ENCODE measurements at regions not wholly inside any gene's neighbourhood (a gene's known extent, or its start where the extent isn't known, plus 50 kb on each side); places are given as distances from the start of the nearest gene placed in this dataset.

DNA sequence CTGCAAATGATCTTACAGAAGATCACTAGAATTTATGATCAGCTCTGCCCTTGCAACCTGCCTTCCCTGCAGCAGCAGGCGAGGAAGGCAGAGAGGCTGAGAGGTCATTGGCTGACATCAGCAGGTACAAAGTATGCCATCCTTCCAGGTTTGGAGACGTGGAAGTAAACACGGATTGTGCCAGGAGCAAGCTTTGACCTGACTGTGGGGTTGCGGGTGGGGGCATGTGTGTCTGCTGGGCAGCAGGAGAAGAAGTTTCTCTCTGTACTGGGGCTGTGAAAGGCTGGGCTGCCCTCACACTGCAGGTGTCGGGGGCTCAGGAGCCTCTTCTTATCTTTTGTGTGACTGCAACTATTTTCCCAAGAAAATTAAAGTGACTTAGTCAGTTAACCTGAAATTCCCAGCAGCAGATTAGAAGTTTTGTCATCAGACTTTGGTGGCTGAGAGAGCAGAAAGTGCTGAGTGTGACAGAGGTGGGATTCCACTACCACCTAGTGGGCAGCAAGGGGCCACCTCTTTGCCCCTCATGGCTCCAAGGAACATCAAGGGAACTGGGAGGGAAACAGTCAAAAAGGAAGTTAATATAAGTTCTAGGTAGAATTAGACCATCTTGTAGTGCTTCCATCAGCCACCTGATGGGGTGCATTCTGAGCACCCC, 565.9 kb downstream of the ETS1 start:
- no peak for TF ChIP-seq EZH2phosphoT487 (IDR thresholded peaks at IDR 0.05; ENCODE audit: unreplicated experiment)
- TF ChIP-seq POLR2AphosphoS5 (IDR thresholded peaks at IDR 0.05; ENCODE audit: low read depth), result no peak

All from GM23338 (cell line).